Neural cell (in vitro differentiated cells): ENCODE measurements at regions not wholly inside any gene's neighbourhood (a gene's known extent, or its start where the extent isn't known, plus 50 kb on each side); places are given as distances from the start of the nearest gene placed in this dataset.

Experiments used
- H2AFZ ChIP-seq: fragments of 200-600, 300-800 bp; sonication (generic), shearing (Covaris generic); 2 replicates; pipeline ENCODE4 v1.6.0; 2014; ENCODE audit warnings: low read depth, mild to moderate bottlenecking, antibody characterized with exemption, low read length, moderate library complexity
- H3F3A ChIP-seq: fragments of 200-600 bp; shearing (Covaris generic); 2 replicates; pipeline ENCODE4 v1.6.1; 2016; ENCODE audit warnings: mild to moderate bottlenecking, moderate library complexity, mixed read lengths, antibody characterized with exemption, low read length; ENCODE audit not compliant: insufficient read depth, poor library complexity, severe bottlenecking
- H3K27ac ChIP-seq: fragments of 200-600, 300-800 bp; sonication (generic), shearing (Covaris generic); 2 replicates; pipeline ENCODE4 v1.5.1; 2014; ENCODE audit warnings: mild to moderate bottlenecking, low read length, moderate library complexity
- H3K27me3 ChIP-seq: fragments of 300-800, 200-600 bp; sonication (generic), shearing (Covaris generic); 2 replicates; pipeline ENCODE4 v1.6.0; 2014; ENCODE audit warnings: mild to moderate bottlenecking, low read depth, low read length, moderate library complexity; ENCODE audit not compliant: insufficient read depth
- H3K36me3 ChIP-seq: fragments of 300-800, 200-600 bp; sonication (generic), shearing (Covaris generic); 2 replicates; pipeline ENCODE4 v1.5.1; 2014; ENCODE audit warnings: mild to moderate bottlenecking, antibody characterized with exemption, low read length, moderate library complexity; ENCODE audit not compliant: insufficient read depth
- H3K4me2 ChIP-seq: fragments of 300-800, 200-600 bp; sonication (generic), shearing (Covaris generic); 2 replicates; pipeline ENCODE4 v1.6.0; 2014; ENCODE audit warnings: mild to moderate bottlenecking, low read length
- H3K4me3 ChIP-seq: fragments of 300-800, 200-600 bp; sonication (generic), shearing (Covaris generic); 2 replicates; pipeline ENCODE4 v1.5.1; 2014; ENCODE audit warnings: mild to moderate bottlenecking, low read length, moderate library complexity
- H3K79me2 ChIP-seq: fragments of 200-600 bp; shearing (Covaris generic); replicated peaks from 2 replicates; pipeline ENCODE4 v1.6.0; 2014; ENCODE audit warnings: mild to moderate bottlenecking, low read length, moderate library complexity; ENCODE audit not compliant: insufficient read depth
- H3K9ac ChIP-seq: fragments of 300-800, 200-600 bp; sonication (generic), shearing (Covaris generic); 2 replicates; pipeline ENCODE4 v1.6.1; 2016; ENCODE audit warnings: mild to moderate bottlenecking, low read length, mixed read lengths
- H3K9me2 ChIP-seq: fragments of 200-600 bp; shearing (Covaris generic); 2 replicates; pipeline ENCODE4 v1.6.1; 2016; ENCODE audit warnings: mild to moderate bottlenecking, low read length, mixed read lengths; ENCODE audit not compliant: insufficient read depth
- H3K9me3 ChIP-seq: fragments of 200-600, 300-800 bp; sonication (generic), shearing (Covaris generic); 2 replicates; pipeline ENCODE4 v1.6.1; 2016; ENCODE audit warnings: mild to moderate bottlenecking, mixed run types, low read length, moderate library complexity, mixed read lengths
- H4K20me1 ChIP-seq: fragments of 200-600 bp; shearing (Covaris generic); 2 replicates; pipeline ENCODE4 v1.6.1; 2016; ENCODE audit warnings: mild to moderate bottlenecking, mixed run types; ENCODE audit not compliant: insufficient read depth
- EP300 ChIP-seq: fragments of 450-650 bp; conservative IDR thresholded peaks from 2 replicates; pipeline ENCODE4 v1.6.1; 2014; ENCODE audit warnings: antibody characterized with exemption, mild to moderate bottlenecking, moderate library complexity; ENCODE audit not compliant: poor library complexity, severe bottlenecking
- EZH2 ChIP-seq: fragments of 200-600, 300-800 bp; shearing (Covaris generic), sonication (generic); IDR thresholded peaks from 2 replicates; pipeline ENCODE4 v1.6.1; 2014; ENCODE audit warnings: antibody characterized with exemption, low read length, borderline replicate concordance, mild to moderate bottlenecking; ENCODE audit not compliant: insufficient read depth, poor library complexity, severe bottlenecking
- MXI1 ChIP-seq: fragments of 450-650 bp; conservative IDR thresholded peaks from 2 replicates; pipeline ENCODE4 v1.6.1; 2014; ENCODE audit warnings: antibody characterized with exemption, mild to moderate bottlenecking; ENCODE audit not compliant: poor library complexity, severe bottlenecking
- POLR2AphosphoS5 ChIP-seq: IDR thresholded peaks from 2 replicates; pipeline ENCODE4 v1.6.1; 2012
- RAD21 ChIP-seq: fragments of 450-650 bp; conservative IDR thresholded peaks from 2 replicates; pipeline ENCODE4 v1.6.1; 2014; ENCODE audit warnings: antibody characterized with exemption, mild to moderate bottlenecking, moderate library complexity
- SMC3 ChIP-seq: fragments of 450-650 bp; conservative IDR thresholded peaks from 2 replicates; pipeline ENCODE4 v1.6.1; 2014; ENCODE audit warnings: antibody characterized with exemption, mild to moderate bottlenecking, moderate library complexity; ENCODE audit not compliant: poor library complexity
- TAF1 ChIP-seq: IDR thresholded peaks from 2 replicates; pipeline ENCODE4 v1.6.1; 2012; ENCODE audit warnings: low read depth
- TF ChIP-seq, protein P1 (sequence below): IDR thresholded peaks from 2 replicates; pipeline ENCODE4 v1.6.1; 2012; ENCODE audit warnings: borderline replicate concordance
- TF ChIP-seq, protein P2 (sequence below): fragments of 450-650 bp; IDR thresholded peaks from 2 replicates; pipeline ENCODE4 v1.5.1; 2014; ENCODE audit warnings: antibody characterized with exemption, mild to moderate bottlenecking, moderate library complexity; ENCODE audit not compliant: poor library complexity, severe bottlenecking

DNA sequence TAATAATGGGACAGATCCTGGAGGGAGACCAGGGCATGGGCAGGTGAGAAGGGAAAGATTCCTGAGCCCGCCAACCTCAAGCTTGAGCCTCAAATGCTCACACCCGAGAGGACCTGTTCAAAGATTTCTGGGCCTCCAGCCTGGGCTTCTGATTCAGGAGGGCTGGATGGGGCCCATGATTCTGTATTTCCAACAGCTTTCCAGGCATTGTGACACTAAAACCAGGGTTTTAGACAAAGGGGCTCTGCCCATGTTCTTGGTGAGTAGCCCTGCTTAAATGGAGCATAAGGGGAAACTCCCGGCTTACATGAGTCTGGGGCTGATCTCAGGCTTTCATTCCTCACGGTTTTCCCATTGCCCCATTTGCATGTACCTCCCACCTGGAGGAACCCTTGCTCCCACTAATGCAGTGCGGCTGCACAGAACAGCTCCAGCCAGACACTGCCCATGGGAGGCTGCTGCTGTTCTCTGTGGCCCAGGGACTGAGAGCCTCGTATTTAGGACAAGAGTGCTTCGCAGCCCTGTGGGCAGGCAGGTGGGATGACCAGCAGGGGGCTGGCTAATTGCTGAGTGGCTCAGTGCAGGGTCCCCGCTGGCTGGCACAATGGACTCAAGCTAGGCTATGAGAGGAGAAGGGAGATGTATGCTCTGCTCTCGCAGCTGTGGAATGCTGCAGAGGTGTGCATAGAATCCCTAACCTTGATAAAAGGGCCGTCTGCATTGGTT is 135.3 kb upstream of the COBL start:
- no peaks in the 10 kb centered on the region for H3K79me2 ChIP-seq
- TF ChIP-seq, protein P1, sequence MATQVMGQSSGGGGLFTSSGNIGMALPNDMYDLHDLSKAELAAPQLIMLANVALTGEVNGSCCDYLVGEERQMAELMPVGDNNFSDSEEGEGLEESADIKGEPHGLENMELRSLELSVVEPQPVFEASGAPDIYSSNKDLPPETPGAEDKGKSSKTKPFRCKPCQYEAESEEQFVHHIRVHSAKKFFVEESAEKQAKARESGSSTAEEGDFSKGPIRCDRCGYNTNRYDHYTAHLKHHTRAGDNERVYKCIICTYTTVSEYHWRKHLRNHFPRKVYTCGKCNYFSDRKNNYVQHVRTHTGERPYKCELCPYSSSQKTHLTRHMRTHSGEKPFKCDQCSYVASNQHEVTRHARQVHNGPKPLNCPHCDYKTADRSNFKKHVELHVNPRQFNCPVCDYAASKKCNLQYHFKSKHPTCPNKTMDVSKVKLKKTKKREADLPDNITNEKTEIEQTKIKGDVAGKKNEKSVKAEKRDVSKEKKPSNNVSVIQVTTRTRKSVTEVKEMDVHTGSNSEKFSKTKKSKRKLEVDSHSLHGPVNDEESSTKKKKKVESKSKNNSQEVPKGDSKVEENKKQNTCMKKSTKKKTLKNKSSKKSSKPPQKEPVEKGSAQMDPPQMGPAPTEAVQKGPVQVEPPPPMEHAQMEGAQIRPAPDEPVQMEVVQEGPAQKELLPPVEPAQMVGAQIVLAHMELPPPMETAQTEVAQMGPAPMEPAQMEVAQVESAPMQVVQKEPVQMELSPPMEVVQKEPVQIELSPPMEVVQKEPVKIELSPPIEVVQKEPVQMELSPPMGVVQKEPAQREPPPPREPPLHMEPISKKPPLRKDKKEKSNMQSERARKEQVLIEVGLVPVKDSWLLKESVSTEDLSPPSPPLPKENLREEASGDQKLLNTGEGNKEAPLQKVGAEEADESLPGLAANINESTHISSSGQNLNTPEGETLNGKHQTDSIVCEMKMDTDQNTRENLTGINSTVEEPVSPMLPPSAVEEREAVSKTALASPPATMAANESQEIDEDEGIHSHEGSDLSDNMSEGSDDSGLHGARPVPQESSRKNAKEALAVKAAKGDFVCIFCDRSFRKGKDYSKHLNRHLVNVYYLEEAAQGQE: no peak
- TF ChIP-seq SMC3 (no peak), EP300 (no peak), EZH2 (no peak), MXI1 (no peak), TAF1 (no peak), RAD21 (no peak), POLR2AphosphoS5 (no peak)
- TF ChIP-seq, protein P2, sequence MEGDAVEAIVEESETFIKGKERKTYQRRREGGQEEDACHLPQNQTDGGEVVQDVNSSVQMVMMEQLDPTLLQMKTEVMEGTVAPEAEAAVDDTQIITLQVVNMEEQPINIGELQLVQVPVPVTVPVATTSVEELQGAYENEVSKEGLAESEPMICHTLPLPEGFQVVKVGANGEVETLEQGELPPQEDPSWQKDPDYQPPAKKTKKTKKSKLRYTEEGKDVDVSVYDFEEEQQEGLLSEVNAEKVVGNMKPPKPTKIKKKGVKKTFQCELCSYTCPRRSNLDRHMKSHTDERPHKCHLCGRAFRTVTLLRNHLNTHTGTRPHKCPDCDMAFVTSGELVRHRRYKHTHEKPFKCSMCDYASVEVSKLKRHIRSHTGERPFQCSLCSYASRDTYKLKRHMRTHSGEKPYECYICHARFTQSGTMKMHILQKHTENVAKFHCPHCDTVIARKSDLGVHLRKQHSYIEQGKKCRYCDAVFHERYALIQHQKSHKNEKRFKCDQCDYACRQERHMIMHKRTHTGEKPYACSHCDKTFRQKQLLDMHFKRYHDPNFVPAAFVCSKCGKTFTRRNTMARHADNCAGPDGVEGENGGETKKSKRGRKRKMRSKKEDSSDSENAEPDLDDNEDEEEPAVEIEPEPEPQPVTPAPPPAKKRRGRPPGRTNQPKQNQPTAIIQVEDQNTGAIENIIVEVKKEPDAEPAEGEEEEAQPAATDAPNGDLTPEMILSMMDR: no peak
- H3F3A ChIP-seq: no peaks in the 10 kb centered on the region
- H3K27me3 ChIP-seq: no peaks in the 10 kb centered on the region
- H3K4me2 ChIP-seq: no peak overlapping the region
- no peak overlapping the region for H3K4me3 ChIP-seq
- no peaks in the 10 kb centered on the region for H4K20me1 ChIP-seq
- no peak overlapping the region for H3K9ac ChIP-seq
- no peaks in the 10 kb centered on the region for H3K9me2 ChIP-seq
- H2AFZ ChIP-seq: no peak overlapping the region
- H3K9me3 ChIP-seq: no peaks in the 10 kb centered on the region
- no peaks in the 10 kb centered on the region for H3K36me3 ChIP-seq
- no peak overlapping the region for H3K27ac ChIP-seq

DNA sequence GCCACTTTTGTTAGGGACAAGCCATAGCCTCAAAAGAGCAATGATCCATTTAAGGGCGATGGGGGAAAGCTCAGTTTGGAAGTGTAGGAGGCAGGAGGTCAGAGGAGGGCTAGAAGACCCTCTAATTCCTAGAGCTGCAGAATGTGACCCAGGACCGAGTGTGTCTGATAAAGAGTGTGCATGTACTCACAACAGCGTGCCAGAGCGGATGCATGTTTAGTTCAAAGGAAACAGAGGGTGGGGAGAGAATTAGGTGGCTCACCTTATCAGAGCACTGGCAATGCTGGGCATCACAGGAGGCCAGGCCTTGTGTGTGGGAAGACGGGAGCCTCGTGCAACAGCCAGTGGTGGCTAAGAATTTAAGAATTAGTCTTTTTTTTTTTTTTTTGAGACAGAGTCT is 133.9 kb upstream of the COBL start:
- Histone ChIP-seq H3K36me3 (no peaks in the 10 kb centered on the region), H3K9ac (no peak overlapping the region), H2AFZ (no peak overlapping the region), H3K79me2 (no peaks in the 10 kb centered on the region), H3K9me2 (no peaks in the 10 kb centered on the region), H3K27me3 (no peaks in the 10 kb centered on the region), H3K27ac (no peak overlapping the region), H3K9me3 (no peaks in the 10 kb centered on the region), H3F3A (no peaks in the 10 kb centered on the region), H3K4me3 (no peak overlapping the region), H4K20me1 (no peaks in the 10 kb centered on the region), H3K4me2 (no peak overlapping the region)
- TF ChIP-seq POLR2AphosphoS5 (no peak), MXI1 (no peak), SMC3 (no peak), RAD21 (no peak), EZH2 (no peak), EP300 (no peak), TAF1 (no peak)
- TF ChIP-seq, protein P1: no peak
- TF ChIP-seq, protein P2: no peak
